Duodenal mucosa (tissue), 2 donors: ENCODE measurements at regions not wholly inside any gene's neighbourhood (a gene's known extent, or its start where the extent isn't known, plus 50 kb on each side); places are given as distances from the start of the nearest gene placed in this dataset.
"Not testable (repeated sequence)": the region's sequence is repeated elsewhere in the genome, so short reads cannot be mapped to it uniquely, and the experiment has no call there.

ENCODE experiments used
- H3K27ac ChIP-seq: one replicate; pipeline ENCODE4 v1.7.0; 2013; ENCODE audit warnings: low read depth, low read length
- H3K27me3 ChIP-seq, 2 donors: one replicate each; pipeline ENCODE4 v1.7.0; 2013; ENCODE audit warnings: low read length in 2 of 2, control low read depth in 1 of 2; ENCODE audit not compliant: insufficient read depth in 2 of 2, control insufficient read depth in 1 of 2
- H3K36me3 ChIP-seq, 2 donors: one replicate each; pipeline ENCODE4 v1.7.0; 2013; ENCODE audit warnings: low read length in 2 of 2, control low read depth in 1 of 2; ENCODE audit not compliant: insufficient read depth in 2 of 2, control insufficient read depth in 1 of 2
- H3K4me1 ChIP-seq, 2 donors: one replicate each; pipeline ENCODE4 v1.7.0; 2013; ENCODE audit warnings: low read length in 2 of 2, control low read depth in 1 of 2; ENCODE audit not compliant: insufficient read depth in 2 of 2, control insufficient read depth in 1 of 2
- H3K4me3 ChIP-seq, 2 donors: one replicate each; pipeline ENCODE4 v1.7.0; 2013; ENCODE audit warnings: low read length in 2 of 2, low read depth in 1 of 2
- H3K9ac ChIP-seq, 2 donors: one replicate each; pipeline ENCODE4 v1.7.0; 2013; ENCODE audit warnings: low read length in 2 of 2, low read depth in 1 of 2
- H3K9me3 ChIP-seq, 2 donors: one replicate each; pipeline ENCODE4 v1.7.0; 2013; ENCODE audit warnings: low read length in 2 of 2, control low read depth in 1 of 2; ENCODE audit not compliant: control insufficient read depth in 1 of 2

GRCh38 chr10:106271237-106271636 lies 893.3 kb downstream of the SORCS1 start:
- Histone ChIP-seq H3K9me3 (no peaks in the 10 kb centered on the region), H3K4me1 (no peaks in the 10 kb centered on the region), H3K36me3 (no peaks in the 10 kb centered on the region), H3K4me3 (no peak overlapping the region), H3K27me3 (no peaks in the 10 kb centered on the region), H3K27ac (no peak overlapping the region), H3K9ac (no peak overlapping the region)

- no peaks in the 10 kb centered on the region for H3K9me3 ChIP-seq
- H3K4me3 ChIP-seq = no peak overlapping the region
- H3K27me3 ChIP-seq = no peaks in the 10 kb centered on the region
- H3K36me3 ChIP-seq = no peaks in the 10 kb centered on the region
- H3K9ac ChIP-seq = no peak overlapping the region
- no peaks in the 10 kb centered on the region for H3K4me1 ChIP-seq
- no peak overlapping the region for H3K27ac ChIP-seq
These were observed 896.5 kb downstream of the SORCS1 start for GRCh38 chr10:106268000-106268399.

GRCh38 chr10:106267591-106267990 lies 896.9 kb downstream of the SORCS1 start:
- no peak overlapping the region for H3K9ac ChIP-seq
- no peak overlapping the region for H3K4me3 ChIP-seq
- no peaks in the 10 kb centered on the region for H3K27me3 ChIP-seq
- no peaks in the 10 kb centered on the region for H3K9me3 ChIP-seq
- no peaks in the 10 kb centered on the region for H3K4me1 ChIP-seq
- H3K27ac ChIP-seq = no peak overlapping the region
- H3K36me3 ChIP-seq = no peaks in the 10 kb centered on the region

GRCh38 chr10:106257432-106257831 lies 907.1 kb downstream of the SORCS1 start:
- not testable (repeated sequence) for H3K9ac ChIP-seq, H3K9me3 ChIP-seq, H3K36me3 ChIP-seq, H3K4me1 ChIP-seq, H3K4me3 ChIP-seq, H3K27ac ChIP-seq, H3K27me3 ChIP-seq

GRCh38 chr10:106255111-106255678 lies 909.3 kb downstream of the SORCS1 start:
- Histone ChIP-seq H3K9me3 (no peaks in the 10 kb centered on the region), H3K36me3 (no peaks in the 10 kb centered on the region), H3K27me3 (no peaks in the 10 kb centered on the region), H3K9ac (no peak overlapping the region), H3K4me1 (no peaks in the 10 kb centered on the region), H3K27ac (no peak overlapping the region), H3K4me3 (no peak overlapping the region)

- Histone ChIP-seq H3K27ac (no peak overlapping the region), H3K4me1 (no peaks in the 10 kb centered on the region), H3K27me3 (no peaks in the 10 kb centered on the region), H3K9ac (no peak overlapping the region), H3K4me3 (no peak overlapping the region), H3K36me3 (no peaks in the 10 kb centered on the region), H3K9me3 (no peaks in the 10 kb centered on the region)
These were observed 910.4 kb downstream of the SORCS1 start for GRCh38 chr10:106254071-106254470.

- Histone ChIP-seq H3K27ac (no peak overlapping the region), H3K9me3 (no peaks in the 10 kb centered on the region), H3K4me3 (no peak overlapping the region), H3K27me3 (no peaks in the 10 kb centered on the region), H3K4me1 (no peaks in the 10 kb centered on the region), H3K36me3 (no peaks in the 10 kb centered on the region), H3K9ac (no peak overlapping the region)
These were observed 912.0 kb downstream of the SORCS1 start for GRCh38 chr10:106252541-106252940.

GRCh38 chr10:106251573-106251972 lies 912.9 kb downstream of the SORCS1 start:
- H3K9me3 ChIP-seq = no peaks in the 10 kb centered on the region
- no peak overlapping the region for H3K4me3 ChIP-seq
- H3K27me3 ChIP-seq = no peaks in the 10 kb centered on the region
- no peaks in the 10 kb centered on the region for H3K36me3 ChIP-seq
- H3K27ac ChIP-seq = no peak overlapping the region
- no peak overlapping the region for H3K9ac ChIP-seq
- no peaks in the 10 kb centered on the region for H3K4me1 ChIP-seq

GRCh38 chr10:106242301-106242700 lies 922.2 kb downstream of the SORCS1 start:
- no peak overlapping the region for H3K4me3 ChIP-seq
- no peaks in the 10 kb centered on the region for H3K9me3 ChIP-seq
- H3K27ac ChIP-seq = no peak overlapping the region
- no peaks in the 10 kb centered on the region for H3K27me3 ChIP-seq
- H3K9ac ChIP-seq = no peak overlapping the region
- no peaks in the 10 kb centered on the region for H3K36me3 ChIP-seq
- no peaks in the 10 kb centered on the region for H3K4me1 ChIP-seq

- H3K27ac ChIP-seq = no peak overlapping the region
- no peaks in the 10 kb centered on the region for H3K36me3 ChIP-seq
- H3K9ac ChIP-seq = no peak overlapping the region
- no peaks in the 10 kb centered on the region for H3K4me1 ChIP-seq
- H3K4me3 ChIP-seq = no peak overlapping the region
- no peaks in the 10 kb centered on the region for H3K27me3 ChIP-seq
- H3K9me3 ChIP-seq = no peaks in the 10 kb centered on the region
These were observed 937.7 kb downstream of the SORCS1 start for GRCh38 chr10:106226828-106227227.

GRCh38 chr10:106226142-106226541 lies 938.4 kb downstream of the SORCS1 start:
- Histone ChIP-seq H3K27me3 (no peaks in the 10 kb centered on the region), H3K9me3 (no peaks in the 10 kb centered on the region), H3K27ac (no peak overlapping the region), H3K9ac (no peak overlapping the region), H3K4me3 (no peak overlapping the region), H3K4me1 (no peaks in the 10 kb centered on the region), H3K36me3 (no peaks in the 10 kb centered on the region)
